Right cardiac atrium (tissue), 5 donors: ENCODE measurements at regions not wholly inside any gene's neighbourhood (a gene's known extent, or its start where the extent isn't known, plus 50 kb on each side); places are given as distances from the start of the nearest gene placed in this dataset.

Experiments used
- ATAC-seq, 2 donors: fragments of 200-7000 bp; cut with Tn5 transposase; one replicate each; pipeline versions ENCODE4 v1.8.0 to v1.9.1; 2020; ENCODE audit warnings: moderate library complexity in 2 of 2, mild to moderate bottlenecking in 1 of 2
- DNase-seq, 3 donors: peaks; one replicate each; pipeline ENCODE4 v3.0.0-alpha.2; 2020
- H3K27ac ChIP-seq: one replicate; pipeline ENCODE4 v1.5.1; 2013; ENCODE audit warnings: mild to moderate bottlenecking, low read length, control low read depth, moderate library complexity
- H3K27me3 ChIP-seq: one replicate; pipeline ENCODE4 v1.6.1; 2013; ENCODE audit not compliant: control insufficient read depth, insufficient read depth
- H3K4me1 ChIP-seq: one replicate; pipeline ENCODE4 v1.6.1; 2013; ENCODE audit warnings: low read length; ENCODE audit not compliant: control insufficient read depth, insufficient read depth
- H3K4me3 ChIP-seq: one replicate; pipeline ENCODE4 v1.5.1; 2013; ENCODE audit warnings: low read length, control low read depth
- H3K9me3 ChIP-seq: one replicate; pipeline ENCODE4 v1.6.1; 2013; ENCODE audit warnings: low read length; ENCODE audit not compliant: control insufficient read depth
- WGBS: extraction: QIAGEN DNeasy Blood & Tissue Kit; methylation state at CpG from one replicate; pipeline ENCODE4 v1.1.7; 2013; 5-methylcytosine and 5-hydroxymethylcytosine counted together
- intact Hi-C, 4 donors: fragments of 100-400 bp; cut with DNase I; formaldehyde crosslinking; loops; one replicate each; pipeline versions ENCODE4 v1.11.0 to v1.14.0; 2022 to 2023
- donor health status: healthy with polysubstance abuse.
- donor health status: DM: no; HTN: yes; CAD: no.
- donor health status: DM: no; HTN: no; CAD: no.
- donor health status: DM: no; HTN: yes; CAD: no; lungs with severe emphysema.
- donor health status: DM: yes; HTN: yes; CAD: no.

- Histone ChIP-seq H3K27ac (no peak overlapping the region), H3K9me3 (no peaks in the 10 kb centered on the region), H3K4me3 (no peak overlapping the region), H3K27me3 (no peaks in the 10 kb centered on the region), H3K4me1 (no peaks in the 10 kb centered on the region)
- no peak for DNase-seq
- intact Hi-C loops: no loop called here
- 78% methylated on average over 4 of the region's 4 CpGs for WGBS
- no peak for ATAC-seq
Measured at GRCh38 chr13:107854880-107855279, 360.5 kb downstream of the LIG4 start.

- no peaks in the 10 kb centered on the region for H3K4me1 ChIP-seq
- H3K4me3 ChIP-seq: no peak overlapping the region
- no peak for ATAC-seq
- no peaks in the 10 kb centered on the region for H3K9me3 ChIP-seq
- DNase-seq: no peak
- no peak overlapping the region for H3K27ac ChIP-seq
- no peaks in the 10 kb centered on the region for H3K27me3 ChIP-seq
- 89% methylated on average over 2 of the region's 2 CpGs for WGBS
- intact Hi-C loops: no loop called here
Measured at GRCh38 chr13:107852072-107852471, 363.3 kb downstream of the LIG4 start.

GRCh38 chr13:107851670-107852069 lies 363.7 kb downstream of the LIG4 start:
- 80% methylated on average over 3 of the region's 3 CpGs for WGBS
- Histone ChIP-seq H3K4me1 (no peaks in the 10 kb centered on the region), H3K9me3 (no peaks in the 10 kb centered on the region), H3K4me3 (no peak overlapping the region), H3K27me3 (no peaks in the 10 kb centered on the region), H3K27ac (no peak overlapping the region)
- DNase-seq (no peak), ATAC-seq (no peak)
- intact Hi-C loops: no loop called here

- DNase-seq (no peak), ATAC-seq (no peak)
- Histone ChIP-seq H3K4me3 (no peak overlapping the region), H3K27ac (no peak overlapping the region), H3K27me3 (no peaks in the 10 kb centered on the region), H3K4me1 (no peaks in the 10 kb centered on the region), H3K9me3 (no peaks in the 10 kb centered on the region)
- intact Hi-C loops: no loop called here
- 45% methylated on average over 5 of the region's 5 CpGs for WGBS
Measured at GRCh38 chr13:107847406-107847805, 367.9 kb downstream of the LIG4 start.

GRCh38 chr13:107846642-107847041 lies 368.7 kb downstream of the LIG4 start:
- H3K4me3 ChIP-seq: no peak overlapping the region
- H3K27ac ChIP-seq: no peak overlapping the region
- no peaks in the 10 kb centered on the region for H3K9me3 ChIP-seq
- no peaks in the 10 kb centered on the region for H3K27me3 ChIP-seq
- ATAC-seq (no peak), DNase-seq (no peak)
- intact Hi-C loops: no loop called here
- no peaks in the 10 kb centered on the region for H3K4me1 ChIP-seq
- 68% methylated on average over 1 of the region's 1 CpG for WGBS

GRCh38 chr13:107845911-107846310 lies 369.4 kb downstream of the LIG4 start:
- WGBS: 88% methylated on average over 3 of the region's 3 CpGs

GRCh38 chr13:107843681-107844080 lies 371.7 kb downstream of the LIG4 start:
- Histone ChIP-seq H3K9me3 (no peaks in the 10 kb centered on the region), H3K27me3 (no peaks in the 10 kb centered on the region), H3K4me3 (no peak overlapping the region), H3K27ac (no peak overlapping the region), H3K4me1 (no peaks in the 10 kb centered on the region)
- intact Hi-C loops: no loop called here
- 68% methylated on average over 3 of the region's 3 CpGs for WGBS
- ATAC-seq (no peak), DNase-seq (no peak)

More at GRCh38 chr13:107845911-107846310, 369.4 kb downstream of the LIG4 start:
- no peaks in the 10 kb centered on the region for H3K4me1 ChIP-seq
- DNase-seq (no peak), ATAC-seq (no peak)
- no peaks in the 10 kb centered on the region for H3K27me3 ChIP-seq
- intact Hi-C loops: no loop called here
- no peak overlapping the region for H3K4me3 ChIP-seq
- H3K27ac ChIP-seq: no peak overlapping the region
- H3K9me3 ChIP-seq: no peaks in the 10 kb centered on the region

GRCh38 chr13:107843281-107843680 lies 372.1 kb downstream of the LIG4 start:
- H3K27ac ChIP-seq: no peak overlapping the region

GRCh38 chr13:107842562-107843180 lies 372.7 kb downstream of the LIG4 start:
- H3K9me3 ChIP-seq: no peaks in the 10 kb centered on the region
- H3K27me3 ChIP-seq: no peaks in the 10 kb centered on the region
- DNase-seq (no peak), ATAC-seq (no peak)
- H3K4me3 ChIP-seq: no peak overlapping the region
- no peaks in the 10 kb centered on the region for H3K4me1 ChIP-seq
- WGBS: 35% methylated on average over 3 of the region's 3 CpGs
- intact Hi-C loops: no loop called here
- H3K27ac ChIP-seq: no peak overlapping the region

More at GRCh38 chr13:107843281-107843680, 372.1 kb downstream of the LIG4 start:
- WGBS: 78% methylated on average over 4 of the region's 4 CpGs
- DNase-seq: no peak
- no peak overlapping the region for H3K4me3 ChIP-seq
- no peaks in the 10 kb centered on the region for H3K9me3 ChIP-seq
- no peaks in the 10 kb centered on the region for H3K4me1 ChIP-seq
- no peaks in the 10 kb centered on the region for H3K27me3 ChIP-seq
- no peak for ATAC-seq
- intact Hi-C loops: no loop called here

- H3K27ac ChIP-seq: no peak overlapping the region
- intact Hi-C loops: no loop called here
- H3K4me3 ChIP-seq: no peak overlapping the region
- H3K4me1 ChIP-seq: no peaks in the 10 kb centered on the region
- no peaks in the 10 kb centered on the region for H3K9me3 ChIP-seq
- H3K27me3 ChIP-seq: no peaks in the 10 kb centered on the region
- WGBS: 88% methylated on average over 3 of the region's 3 CpGs
- no peak for DNase-seq
- no peak for ATAC-seq
Measured at GRCh38 chr13:107838588-107839161, 376.7 kb downstream of the LIG4 start.

GRCh38 chr13:107836685-107837084 lies 378.7 kb downstream of the LIG4 start:
- 84% methylated on average over 6 of the region's 6 CpGs for WGBS
- intact Hi-C loops: no loop called here
- Histone ChIP-seq H3K27ac (no peak overlapping the region), H3K9me3 (no peaks in the 10 kb centered on the region), H3K4me1 (no peaks in the 10 kb centered on the region), H3K27me3 (no peaks in the 10 kb centered on the region), H3K4me3 (no peak overlapping the region)
- no peak for DNase-seq
- no peak for ATAC-seq
